Natural killer cell (primary cell): ENCODE measurements at regions not wholly inside any gene's neighbourhood (a gene's known extent, or its start where the extent isn't known, plus 50 kb on each side); places are given as distances from the start of the nearest gene placed in this dataset.

Experiments
- ATAC-seq, 3 donors: fragments of 150-1000 bp in 2 of 3; fragments of 200-7000 bp in 1 of 3; cut with Tn5 transposase; 1 replicate in 1 of 3; 2 replicates in 2 of 3; pipeline ENCODE4 v1.10.0; 2021; ENCODE audit warnings: mild to moderate bottlenecking in 2 of 3, moderate library complexity in 2 of 3
- DNase-seq, 2 donors: peaks; one replicate each; pipeline versions ENCODE4 v3.0.0 to v3.0.0-alpha.2; 2013 to 2021; ENCODE audit warnings: mixed read lengths in 1 of 2
- H3K27ac ChIP-seq: one replicate; pipeline ENCODE4 v1.5.1; 2013; ENCODE audit warnings: mild to moderate bottlenecking, low read length
- H3K27me3 ChIP-seq: one replicate; pipeline ENCODE4 v1.6.1; 2013; ENCODE audit warnings: low read length; ENCODE audit not compliant: control insufficient read depth, insufficient read depth
- H3K36me3 ChIP-seq: one replicate; pipeline ENCODE4 v1.6.1; 2013; ENCODE audit warnings: low read length; ENCODE audit not compliant: control insufficient read depth, insufficient read depth
- H3K4me1 ChIP-seq: one replicate; pipeline ENCODE4 v1.6.1; 2013; ENCODE audit warnings: low read length; ENCODE audit not compliant: control insufficient read depth, insufficient read depth
- H3K4me3 ChIP-seq: one replicate; pipeline ENCODE4 v1.5.1; 2013; ENCODE audit warnings: low read length
- H3K9me3 ChIP-seq: one replicate; pipeline ENCODE4 v1.6.1; 2013; ENCODE audit warnings: low read length; ENCODE audit not compliant: control insufficient read depth, insufficient read depth
- H3K27ac Mint-ChIP-seq, 2 donors: one replicate each; pipeline ENCODE4 v1.8.0; 2022; ENCODE audit warnings: mild to moderate bottlenecking in 2 of 2, mixed read lengths in 2 of 2, moderate library complexity in 1 of 2
- H3K27me3 Mint-ChIP-seq, 2 donors: one replicate each; pipeline ENCODE4 v1.8.0; 2022; ENCODE audit warnings: low read depth in 2 of 2, mixed read lengths in 2 of 2
- H3K36me3 Mint-ChIP-seq: one replicate; pipeline ENCODE4 v1.8.0; 2022; ENCODE audit warnings: mixed read lengths
- H3K4me1 Mint-ChIP-seq, 2 donors: one replicate each; pipeline ENCODE4 v1.8.0; 2022; ENCODE audit warnings: mixed read lengths in 2 of 2
- H3K4me3 Mint-ChIP-seq: one replicate; pipeline ENCODE4 v1.8.0; 2022; ENCODE audit warnings: mild to moderate bottlenecking, moderate library complexity, mixed read lengths
- H3K9me3 Mint-ChIP-seq, 2 donors: one replicate each; pipeline ENCODE4 v1.8.0; 2022; ENCODE audit warnings: mixed read lengths in 2 of 2
- WGBS: methylation state at CpG from one replicate; pipeline ENCODE4 v1.1.7; 2013; ENCODE audit warnings: missing lambda C conversion rate; ENCODE audit not compliant: insufficient coverage; 5-methylcytosine and 5-hydroxymethylcytosine counted together
- intact Hi-C: fragments of 100-400 bp; cut with micrococcal nuclease; formaldehyde crosslinking; loops from one replicate; pipeline ENCODE4 v1.14.2; 2022
- TF ChIP-seq, protein P1 (sequence below): fragments of 200-600 bp; IDR thresholded peaks from one replicate; pipeline ENCODE4 v1.8.0; 2022; ENCODE audit warnings: antibody characterized with exemption

- Histone ChIP-seq H3K4me1 (peaks cover 2% of the 10 kb centered on the region), H3K4me3 (no peak overlapping the region), H3K9me3 (no peaks in the 10 kb centered on the region), H3K36me3 (no peaks in the 10 kb centered on the region), H3K27ac (no peak overlapping the region), H3K27me3 (no peaks in the 10 kb centered on the region)
- ATAC-seq, result no peak
- Mint-ChIP-seq H3K27ac (no peak overlapping the region), H3K4me1 (peaks cover 39 to 43% of the 10 kb centered on the region in 2 donors), H3K9me3 (peaks cover 2 to 3% of the 10 kb centered on the region in 2 donors), H3K4me3 (no peak overlapping the region), H3K36me3 (peaks cover 15% of the 10 kb centered on the region), H3K27me3 (no peaks in the 10 kb centered on the region)
- TF ChIP-seq, protein P1, sequence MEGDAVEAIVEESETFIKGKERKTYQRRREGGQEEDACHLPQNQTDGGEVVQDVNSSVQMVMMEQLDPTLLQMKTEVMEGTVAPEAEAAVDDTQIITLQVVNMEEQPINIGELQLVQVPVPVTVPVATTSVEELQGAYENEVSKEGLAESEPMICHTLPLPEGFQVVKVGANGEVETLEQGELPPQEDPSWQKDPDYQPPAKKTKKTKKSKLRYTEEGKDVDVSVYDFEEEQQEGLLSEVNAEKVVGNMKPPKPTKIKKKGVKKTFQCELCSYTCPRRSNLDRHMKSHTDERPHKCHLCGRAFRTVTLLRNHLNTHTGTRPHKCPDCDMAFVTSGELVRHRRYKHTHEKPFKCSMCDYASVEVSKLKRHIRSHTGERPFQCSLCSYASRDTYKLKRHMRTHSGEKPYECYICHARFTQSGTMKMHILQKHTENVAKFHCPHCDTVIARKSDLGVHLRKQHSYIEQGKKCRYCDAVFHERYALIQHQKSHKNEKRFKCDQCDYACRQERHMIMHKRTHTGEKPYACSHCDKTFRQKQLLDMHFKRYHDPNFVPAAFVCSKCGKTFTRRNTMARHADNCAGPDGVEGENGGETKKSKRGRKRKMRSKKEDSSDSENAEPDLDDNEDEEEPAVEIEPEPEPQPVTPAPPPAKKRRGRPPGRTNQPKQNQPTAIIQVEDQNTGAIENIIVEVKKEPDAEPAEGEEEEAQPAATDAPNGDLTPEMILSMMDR, result no peak
- no peak for DNase-seq
- 78% methylated on average over 2 of the region's 2 CpGs for WGBS
- intact Hi-C loops, result no loop called here
Measured at GRCh38 chr6:137409266-137409777, 84.9 kb downstream of the OLIG3 start.

GRCh38 chr6:137407816-137408215 lies 86.4 kb downstream of the OLIG3 start:
- Histone ChIP-seq H3K4me1 (no peaks in the 10 kb centered on the region), H3K27me3 (no peaks in the 10 kb centered on the region), H3K9me3 (no peaks in the 10 kb centered on the region), H3K27ac (no peak overlapping the region), H3K36me3 (no peaks in the 10 kb centered on the region), H3K4me3 (no peak overlapping the region)
- TF ChIP-seq, protein P1, result no peak
- Mint-ChIP-seq H3K36me3 (peaks cover 15% of the 10 kb centered on the region), H3K4me1 (peaks cover 34 to 38% of the 10 kb centered on the region in 2 donors), H3K27me3 (no peaks in the 10 kb centered on the region), H3K9me3 (peaks cover 2 to 3% of the 10 kb centered on the region in 2 donors), H3K4me3 (peak overlapping the region; percentile 47), H3K27ac (peak overlapping the region; percentile 65 to 67)
- no peak for DNase-seq
- intact Hi-C loops, result no loop called here
- WGBS, result 74% methylated on average over 1 of the region's 1 CpG
- no peak for ATAC-seq

GRCh38 chr6:137405806-137406205 lies 88.4 kb downstream of the OLIG3 start:
- no peaks in the 10 kb centered on the region for H3K36me3 ChIP-seq
- Mint-ChIP-seq H3K27ac (peak overlapping the region; percentile 17 to 49), H3K27me3 (no peaks in the 10 kb centered on the region), H3K4me3 (no peak overlapping the region), H3K4me1 (peaks cover 34 to 38% of the 10 kb centered on the region in 2 donors), H3K9me3 (peaks cover 2 to 3% of the 10 kb centered on the region in 2 donors), H3K36me3 (peaks cover 15% of the 10 kb centered on the region)
- TF ChIP-seq, protein P1, result no peak
- no peaks in the 10 kb centered on the region for H3K9me3 ChIP-seq
- no peak overlapping the region for H3K4me3 ChIP-seq
- H3K27me3 ChIP-seq, result no peaks in the 10 kb centered on the region
- intact Hi-C loops, result no loop called here
- DNase-seq, result no peak
- H3K4me1 ChIP-seq, result no peaks in the 10 kb centered on the region
- no peak overlapping the region for H3K27ac ChIP-seq
- ATAC-seq, result peak; percentile 18 to 74 (median 36)

DNA sequence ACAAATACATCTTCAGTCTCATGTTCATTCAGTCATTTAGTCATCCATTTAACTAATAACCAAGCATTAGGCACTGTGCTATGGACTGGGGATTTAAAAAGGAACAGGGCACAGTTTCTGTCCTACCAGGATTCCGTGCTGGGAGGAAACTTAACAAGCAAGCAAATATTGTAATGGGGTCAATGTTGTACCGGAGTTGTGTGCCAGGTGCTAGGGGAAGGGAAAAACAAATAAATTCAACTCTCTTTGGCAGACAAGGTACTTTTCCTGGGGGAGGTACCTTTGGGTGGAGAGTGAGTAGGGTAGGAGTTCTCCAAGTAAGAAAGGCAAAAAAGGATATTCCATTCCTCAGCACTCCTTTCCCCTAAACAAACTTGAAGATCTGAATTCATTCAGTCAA lies 90.3 kb downstream of the OLIG3 start:
- H3K9me3 Mint-ChIP-seq, result no peaks in the 10 kb centered on the region
- Histone ChIP-seq H3K27me3 (no peaks in the 10 kb centered on the region), H3K36me3 (no peaks in the 10 kb centered on the region), H3K4me1 (no peaks in the 10 kb centered on the region), H3K9me3 (no peaks in the 10 kb centered on the region), H3K4me3 (no peak overlapping the region), H3K27ac (no peak overlapping the region)
- no peaks in the 10 kb centered on the region for H3K27me3 Mint-ChIP-seq
- H3K36me3 Mint-ChIP-seq, result peaks cover 15% of the 10 kb centered on the region
- intact Hi-C loops, result no loop called here
- peaks cover 28 to 32% of the 10 kb centered on the region in 2 donors for H3K4me1 Mint-ChIP-seq
- no peak overlapping the region for H3K27ac Mint-ChIP-seq
- DNase-seq (no peak), ATAC-seq (no peak)
- WGBS, result 100% methylated on average over 2 of the region's 2 CpGs
- H3K4me3 Mint-ChIP-seq, result no peak overlapping the region
- TF ChIP-seq, protein P1, result no peak
